Activated CD8-positive, alpha-beta memory T cell treated with anti-CD3 and anti-CD28 coated beads for 1 hour (primary cell): ENCODE measurements at regions not wholly inside any gene's neighbourhood (a gene's known extent, or its start where the extent isn't known, plus 50 kb on each side); places are given as distances from the start of the nearest gene placed in this dataset.
"Not testable (repeated sequence)": the region's sequence is repeated elsewhere in the genome, so short reads cannot be mapped to it uniquely, and the experiment has no call there.

Source experiments
- DNase-seq, 2 donors: peaks; one replicate each; pipeline ENCODE4 v3.0.0-alpha.2; 2020; ENCODE audit warnings: low read depth in 1 of 2; ENCODE audit errors: extremely low read depth in 1 of 2

DNA sequence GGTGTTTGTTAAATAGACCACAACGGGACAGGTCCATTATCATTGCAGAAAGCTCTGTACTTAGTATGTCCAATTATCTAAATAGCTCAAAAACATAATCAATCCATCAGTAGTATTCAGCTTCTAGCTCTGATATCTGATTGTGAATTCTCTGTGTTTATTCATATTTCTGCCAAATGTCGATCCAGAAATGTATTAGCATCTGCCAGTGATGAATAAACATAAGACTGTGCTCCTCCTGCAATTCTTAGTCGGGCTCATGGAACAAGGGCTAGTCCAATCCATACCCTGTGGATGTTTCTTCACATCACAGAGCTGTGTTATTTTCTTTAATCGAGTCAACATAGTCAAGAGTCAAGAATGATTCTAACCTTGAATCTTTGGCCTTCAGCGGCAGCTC lies 1612.1 kb upstream of the WWC1 start:
- DNase-seq = no peak

DNA sequence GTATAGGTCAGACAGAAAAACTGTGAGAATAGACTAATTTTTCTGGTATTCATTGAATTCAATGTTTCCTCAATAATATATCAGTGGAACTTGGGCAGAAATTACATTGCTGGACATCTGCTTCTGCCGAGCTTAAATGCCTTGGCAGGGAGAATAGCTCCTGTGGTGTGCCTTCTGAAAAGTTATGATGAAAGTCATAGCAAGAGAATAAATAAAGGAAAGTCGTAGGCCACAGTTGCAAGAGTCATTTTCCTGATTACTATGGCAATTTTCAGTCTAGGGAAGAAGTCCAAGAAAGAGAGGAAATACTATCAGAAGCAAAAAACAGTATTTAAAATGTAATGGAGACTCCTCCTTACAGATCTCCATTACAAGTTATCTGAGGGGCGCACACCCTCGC lies 1596.1 kb upstream of the WWC1 start:
- no peak for DNase-seq

DNA sequence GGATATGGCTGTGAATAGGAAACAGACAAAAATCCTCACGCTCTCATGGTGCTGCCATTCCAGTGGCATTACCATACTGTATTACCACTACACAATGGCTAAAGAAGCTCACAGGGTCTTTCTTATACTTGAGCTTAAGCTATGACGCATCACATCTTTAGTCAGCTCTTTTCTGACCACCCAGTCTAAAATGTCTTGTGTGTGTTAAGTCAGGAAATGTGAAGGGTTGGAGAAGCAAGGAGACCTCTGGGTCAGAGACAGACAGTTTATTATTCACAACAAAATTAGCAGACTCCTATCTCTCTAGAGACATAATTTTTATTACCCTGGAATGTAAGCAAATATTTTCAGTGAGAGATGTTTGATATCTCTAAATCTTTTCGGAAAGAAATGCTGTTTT lies 1583.2 kb upstream of the WWC1 start:
- DNase-seq = no peak

DNA sequence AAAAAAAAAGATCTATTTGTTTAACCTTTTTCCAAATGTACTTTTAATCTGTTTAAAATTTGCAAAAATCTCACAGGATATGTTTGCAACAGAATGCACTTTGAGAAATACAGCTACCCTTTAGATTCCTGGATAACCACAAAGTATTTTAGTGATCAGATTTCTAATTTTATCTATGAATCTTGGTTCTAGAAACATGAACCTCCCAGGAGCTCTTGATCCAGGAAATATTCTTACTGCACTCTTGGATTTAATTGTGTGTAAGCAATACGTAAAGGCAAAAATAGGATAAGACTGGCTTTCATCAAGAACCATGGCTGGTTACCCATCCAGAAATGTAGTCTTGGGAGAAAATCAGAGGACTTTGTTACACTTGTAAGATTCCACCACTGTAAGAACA lies 1581.8 kb upstream of the WWC1 start:
- DNase-seq = no peak

DNA sequence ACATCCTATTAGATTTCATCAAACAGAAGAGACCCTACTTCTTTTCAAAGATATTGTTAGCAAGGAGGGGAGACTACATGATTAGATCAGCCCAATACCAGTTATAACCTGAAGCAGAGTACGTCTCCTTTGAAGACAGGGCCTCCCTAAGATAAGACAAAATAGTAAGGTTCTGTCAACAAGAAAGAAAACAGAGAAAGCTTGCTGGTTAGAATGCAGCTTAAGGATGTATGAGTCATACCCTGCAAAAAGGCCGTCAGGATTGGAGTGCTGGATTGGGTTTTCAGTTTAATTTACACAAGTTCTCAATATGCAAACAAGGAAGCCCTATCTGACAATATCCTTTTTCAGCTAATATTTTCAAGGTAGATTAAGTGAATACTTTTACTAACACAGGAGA lies 1581.2 kb upstream of the WWC1 start:
- no peak for DNase-seq

DNA sequence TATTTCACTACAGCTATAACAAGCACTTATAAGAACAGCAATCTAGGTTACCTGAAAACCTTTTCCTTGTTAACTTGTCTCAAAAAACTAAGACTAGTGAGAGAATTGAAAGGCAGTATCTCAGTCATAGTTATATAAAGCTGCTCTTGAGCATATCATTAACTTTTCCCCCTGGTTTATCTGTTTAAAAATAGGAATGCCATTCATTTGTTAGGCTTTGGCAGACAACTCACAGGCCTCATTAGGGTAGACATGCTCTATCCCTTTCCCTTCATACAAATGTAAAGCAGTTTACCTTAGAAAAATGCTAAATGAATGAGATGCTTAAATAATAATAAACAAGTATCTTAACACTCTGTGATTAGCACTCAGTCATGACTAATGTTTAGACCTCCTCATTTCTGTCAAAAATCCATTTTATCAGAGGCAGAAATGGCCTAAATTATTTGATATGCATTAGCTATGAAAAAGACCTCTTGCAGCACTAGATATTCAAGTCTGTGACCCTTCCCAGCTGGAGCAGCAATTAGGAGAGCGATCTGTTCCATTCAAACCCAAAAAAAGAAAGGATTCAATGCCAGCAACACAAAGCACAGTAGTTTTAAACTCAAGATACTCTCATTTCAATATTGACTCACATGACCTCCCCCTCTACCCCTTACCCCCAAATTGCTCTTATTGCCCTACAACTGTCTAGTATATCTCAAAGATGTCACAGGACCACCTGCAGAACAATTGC lies 1578.8 kb upstream of the WWC1 start:
- no peak for DNase-seq

DNA sequence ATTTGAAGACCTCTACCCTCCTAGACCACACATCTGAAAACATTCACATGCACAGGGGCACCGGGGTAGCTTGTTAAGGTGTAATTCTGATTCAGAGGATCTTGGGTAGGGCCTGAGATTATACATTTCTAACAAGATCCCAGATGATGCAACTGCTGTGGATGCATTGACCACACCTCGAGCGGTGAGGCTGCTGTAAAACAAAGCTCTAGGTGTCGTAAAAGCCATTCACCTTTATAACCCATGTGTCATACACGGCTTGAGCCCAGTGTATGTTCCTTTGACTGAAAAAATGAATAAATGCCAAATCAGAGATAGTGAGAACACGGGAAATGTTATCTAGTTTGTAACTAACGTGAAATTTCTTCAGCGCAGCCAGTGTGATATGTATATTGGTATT lies 1578.2 kb upstream of the WWC1 start:
- DNase-seq = no peak

DNA sequence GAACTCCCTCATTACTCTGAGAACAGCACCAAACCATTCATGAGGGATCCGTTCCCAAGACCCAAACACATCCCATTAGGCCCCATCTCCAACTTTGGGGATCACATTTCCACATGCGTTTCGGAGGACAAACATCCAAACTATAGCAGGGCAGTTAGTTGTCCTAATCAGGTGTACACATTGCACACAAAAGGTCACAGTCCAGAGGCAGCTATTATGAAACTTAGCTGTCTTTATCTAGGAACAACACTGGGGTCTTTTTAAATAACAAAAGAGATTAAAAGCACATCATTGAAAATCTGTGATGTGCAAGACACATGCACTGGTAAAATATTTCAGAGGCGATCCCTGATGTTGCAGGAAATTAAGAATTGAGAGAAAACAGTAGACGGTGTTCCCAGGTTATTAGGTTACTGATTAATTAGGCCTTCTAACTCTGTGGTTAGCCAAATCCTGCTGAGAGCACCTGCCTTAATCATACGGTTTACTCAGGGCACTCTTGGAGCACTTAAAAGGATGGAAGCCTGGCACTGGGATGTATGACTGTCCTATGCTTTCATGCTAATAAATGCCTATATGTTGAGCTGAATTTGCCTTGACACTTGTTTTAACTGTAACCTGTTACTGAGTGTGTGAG lies 1574.5 kb upstream of the WWC1 start:
- DNase-seq = no peak

DNA sequence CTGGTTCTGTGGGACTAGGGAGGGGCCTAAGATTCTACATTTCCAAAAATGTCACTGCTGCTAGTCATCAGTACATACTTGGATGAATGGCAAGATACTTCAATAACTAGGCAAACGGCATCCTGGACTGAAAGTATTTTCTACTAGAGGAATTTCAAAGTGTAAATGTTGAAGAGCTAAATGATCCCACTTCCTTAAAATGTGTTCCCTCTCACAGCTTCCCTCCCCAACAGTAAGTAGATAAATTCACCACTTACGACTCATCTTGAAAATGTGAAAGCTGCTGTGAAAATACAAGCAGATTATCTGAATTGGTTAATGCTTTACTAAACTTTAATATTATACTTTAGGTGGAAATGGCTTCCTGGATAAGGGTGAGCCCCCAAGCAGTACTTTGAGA lies 1571.5 kb upstream of the WWC1 start:
- no peak for DNase-seq

DNA sequence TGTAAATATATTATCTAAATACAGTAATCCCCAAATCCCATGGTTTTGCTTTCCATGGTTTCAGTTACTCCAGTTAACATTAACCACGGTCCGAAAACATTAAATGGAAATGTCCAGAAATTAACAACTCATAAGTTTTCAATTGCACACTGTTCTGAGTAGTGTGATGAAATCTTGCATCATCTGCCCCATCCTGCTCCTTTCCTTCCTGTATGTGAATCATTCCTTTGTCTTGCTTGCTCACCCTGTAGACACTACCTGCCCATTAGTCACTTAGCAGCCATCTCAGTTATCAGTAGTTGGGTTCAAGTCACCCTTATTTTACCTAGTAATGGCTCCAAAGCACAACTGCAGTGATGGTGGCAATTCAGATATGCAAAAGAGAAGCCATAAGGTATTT lies 1568.5 kb upstream of the WWC1 start:
- no peak for DNase-seq

DNA sequence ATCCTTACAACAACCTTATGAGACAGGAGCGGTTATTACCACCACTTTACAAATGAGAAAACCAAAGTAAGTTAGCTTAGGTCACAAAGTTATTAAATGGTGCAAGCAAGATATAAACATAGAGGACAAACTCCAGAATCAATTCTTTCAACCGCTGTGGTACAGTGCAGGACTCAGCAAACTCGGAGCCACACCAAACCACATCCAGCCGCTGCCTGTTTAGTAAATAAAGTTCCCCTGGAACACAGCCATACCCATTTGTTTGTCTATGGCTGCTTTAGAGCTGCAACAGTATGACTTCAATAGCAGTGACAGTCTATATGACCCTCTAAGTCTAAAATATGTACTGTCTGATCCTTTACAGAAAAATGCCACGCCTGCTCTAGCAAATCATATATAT lies 1567.2 kb upstream of the WWC1 start:
- no peak for DNase-seq

DNA sequence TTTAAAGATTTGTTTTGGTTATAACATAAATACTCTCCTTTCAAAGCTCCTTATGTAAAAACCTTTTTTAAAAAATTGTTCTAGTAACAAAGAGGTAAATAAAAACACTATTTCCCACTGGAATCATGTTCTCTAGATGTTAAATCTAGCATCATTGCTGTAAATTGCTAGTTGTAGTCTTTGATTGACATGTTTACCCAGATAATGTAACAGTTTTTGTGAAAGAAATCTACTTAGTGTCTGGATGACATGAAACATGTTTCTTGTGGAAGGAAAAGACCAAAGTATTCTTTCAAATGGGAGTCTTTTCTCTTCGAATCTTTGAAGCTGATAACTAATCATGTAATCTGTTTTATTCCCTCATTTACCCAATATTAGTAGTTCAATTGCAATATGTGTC lies 1565.9 kb upstream of the WWC1 start:
- no peak for DNase-seq

DNA sequence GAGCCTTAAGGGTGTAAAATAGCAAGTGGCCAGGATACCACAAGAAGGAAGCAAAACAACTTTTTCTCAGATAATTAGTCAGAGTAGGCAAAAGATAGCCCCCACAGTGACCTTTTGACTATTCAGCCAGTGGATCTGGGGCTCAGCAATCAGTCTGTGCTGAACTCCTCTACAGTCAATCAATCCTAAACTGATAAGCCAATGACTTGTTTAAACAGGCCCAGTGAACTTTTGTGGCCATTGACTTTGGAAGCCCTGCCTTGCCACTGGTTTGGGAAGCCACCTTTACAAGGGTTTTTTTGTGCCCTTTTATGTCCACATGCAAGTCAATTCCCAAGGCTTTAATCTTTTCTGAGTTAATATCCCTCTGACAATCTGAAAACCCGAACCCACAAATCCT lies 1565.0 kb upstream of the WWC1 start:
- DNase-seq = no peak

DNA sequence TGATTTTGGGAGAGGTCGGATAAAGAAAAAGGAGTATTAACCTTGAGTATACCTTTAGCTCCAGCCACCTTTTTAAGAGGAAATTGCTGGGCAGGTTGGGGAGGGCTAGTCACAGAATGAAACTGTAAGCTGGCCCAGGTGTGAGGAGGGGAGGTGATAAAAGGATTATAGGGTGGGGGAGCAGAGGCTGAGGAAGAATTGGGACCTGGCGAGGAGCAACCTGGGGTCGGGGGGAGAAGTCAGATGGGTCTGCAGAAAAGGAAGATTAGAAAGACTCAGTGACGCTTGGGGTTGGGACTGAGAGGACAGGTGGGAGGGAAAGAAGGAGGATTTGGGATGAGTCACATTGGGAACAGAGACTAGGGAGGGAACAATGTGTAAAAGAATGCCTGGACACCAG lies 1548.5 kb upstream of the WWC1 start:
- not testable (repeated sequence) for DNase-seq

DNA sequence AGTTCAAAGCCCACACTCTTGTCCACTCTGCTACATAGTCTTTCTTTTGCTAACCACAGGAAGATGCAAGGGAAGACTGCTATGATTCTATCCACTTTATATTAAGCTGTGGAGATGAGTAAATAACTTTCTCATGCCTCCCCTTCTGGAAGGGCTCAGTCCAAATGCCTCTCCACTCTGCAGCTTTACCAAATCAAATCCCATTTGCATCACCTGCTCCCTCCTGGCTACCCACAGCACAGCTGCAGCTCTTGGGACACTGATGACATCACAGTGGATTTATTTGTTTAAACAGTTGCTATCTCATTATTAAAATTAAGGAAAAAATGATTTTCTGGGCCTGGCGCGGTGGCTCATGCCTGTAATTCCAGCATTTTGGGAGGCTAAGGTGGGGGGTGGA lies 1544.9 kb upstream of the WWC1 start:
- no peak for DNase-seq

DNA sequence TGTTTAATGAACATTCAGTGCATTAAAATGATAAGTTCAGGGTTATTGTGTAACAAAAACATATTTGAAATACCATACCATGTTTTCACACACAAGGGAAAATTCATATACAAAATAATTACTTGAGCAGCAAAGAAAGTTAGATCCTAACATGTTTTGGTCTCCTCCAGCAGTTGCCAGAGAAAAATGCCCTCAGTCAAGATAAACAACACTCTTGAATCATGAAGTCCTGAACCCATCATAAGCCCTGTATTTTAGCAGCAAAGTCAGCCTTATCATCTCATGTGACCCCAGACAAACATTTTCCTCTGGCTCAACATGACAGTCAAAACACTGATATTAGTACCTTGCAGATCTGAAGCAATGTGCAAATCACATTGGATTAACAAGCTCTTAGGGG lies 1541.1 kb upstream of the WWC1 start:
- DNase-seq = no peak

DNA sequence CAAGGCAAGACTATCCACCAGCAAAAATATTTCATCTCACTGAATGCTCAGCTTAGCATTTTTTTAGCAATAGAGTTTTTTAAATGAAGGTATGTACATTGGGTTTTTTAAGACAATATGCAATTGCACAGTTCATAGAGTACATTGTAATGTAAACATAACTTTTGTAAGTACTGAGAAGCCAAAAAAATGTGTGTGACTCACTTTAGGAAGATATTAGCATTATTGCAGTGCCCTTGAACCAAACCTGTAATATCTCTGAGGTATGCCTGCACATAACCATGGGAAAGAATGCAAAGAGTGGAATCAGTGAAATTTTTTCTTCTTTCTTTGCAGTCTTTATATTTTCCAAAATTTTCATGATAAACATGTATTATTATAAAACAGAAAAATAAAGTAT lies 1533.3 kb upstream of the WWC1 start:
- DNase-seq = no peak

DNA sequence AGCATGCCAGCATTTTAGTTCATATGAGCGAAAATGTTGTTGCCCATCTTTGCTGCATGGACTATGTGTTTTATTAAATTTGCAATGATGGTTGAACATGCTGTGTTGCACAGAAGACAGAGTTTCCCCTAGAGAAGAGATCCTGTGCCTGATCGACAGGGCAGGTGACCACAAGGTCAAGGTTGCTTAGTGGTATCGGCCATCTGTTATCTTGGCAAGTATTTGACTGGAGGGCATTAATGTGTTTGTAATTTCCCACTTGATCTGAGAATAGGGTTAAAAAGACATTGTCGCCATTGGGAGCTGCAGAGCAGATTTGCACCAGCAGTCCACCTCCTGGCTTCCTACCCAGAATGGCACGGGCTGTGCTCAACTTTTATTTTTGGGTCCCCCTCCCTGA lies 1523.6 kb upstream of the WWC1 start:
- no peak for DNase-seq

DNA sequence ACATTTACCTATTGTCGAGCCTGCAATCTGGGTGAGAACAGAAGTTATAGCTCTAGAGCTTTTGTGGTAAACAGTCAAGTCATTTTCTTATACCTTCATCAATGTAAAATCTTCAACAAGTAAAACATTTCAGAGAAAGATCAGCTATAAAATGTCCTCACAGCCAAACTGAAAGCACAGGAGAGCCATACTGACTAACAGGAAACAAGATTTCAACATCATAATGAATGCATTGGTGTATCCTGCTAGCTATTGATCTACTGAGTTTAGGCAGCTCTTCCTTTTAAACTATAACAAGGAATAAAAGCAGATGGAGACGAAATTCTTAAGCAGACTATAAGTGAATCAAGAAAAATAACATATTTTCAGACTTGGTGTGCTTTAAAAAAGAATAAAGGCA lies 1522.9 kb upstream of the WWC1 start:
- no peak for DNase-seq

DNA sequence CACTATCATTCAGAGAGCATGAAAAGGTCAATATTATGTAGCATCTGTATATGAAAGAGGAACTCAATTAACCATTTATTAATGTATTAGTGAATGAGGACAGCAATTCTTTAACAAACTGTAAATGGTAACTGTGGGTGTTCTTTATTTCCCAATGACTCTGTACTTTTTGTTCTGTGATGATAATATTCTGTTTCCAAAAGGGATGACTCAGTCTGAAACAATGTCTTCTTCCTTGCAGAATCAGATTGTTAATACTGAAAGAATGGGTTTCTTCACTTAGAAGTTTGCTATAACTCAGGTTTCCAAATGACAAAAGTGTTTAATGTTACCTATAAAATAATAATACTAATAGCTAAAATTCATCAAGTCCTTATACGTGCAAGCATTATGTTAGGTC lies 1518.7 kb upstream of the WWC1 start:
- no peak for DNase-seq

DNA sequence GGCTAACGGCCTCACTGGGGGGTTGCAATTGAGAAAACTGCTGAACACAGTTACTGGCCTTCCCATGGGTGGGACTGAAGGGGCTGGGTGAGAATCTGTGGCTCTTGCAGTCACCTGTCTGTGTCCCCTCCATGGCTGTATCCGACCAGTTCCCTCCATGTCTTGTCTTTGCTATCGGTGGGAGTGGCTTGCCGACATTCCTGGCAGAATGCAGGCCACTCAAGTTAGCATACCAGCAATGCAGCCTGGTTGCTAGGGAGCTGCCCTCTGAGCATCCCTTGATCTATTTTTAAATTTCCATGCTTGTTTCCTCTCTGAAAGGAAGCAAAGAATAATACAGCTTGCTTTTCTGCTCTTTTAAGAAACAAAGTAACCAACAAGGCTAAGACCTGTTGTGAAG lies 1509.7 kb upstream of the WWC1 start:
- DNase-seq = no peak

DNA sequence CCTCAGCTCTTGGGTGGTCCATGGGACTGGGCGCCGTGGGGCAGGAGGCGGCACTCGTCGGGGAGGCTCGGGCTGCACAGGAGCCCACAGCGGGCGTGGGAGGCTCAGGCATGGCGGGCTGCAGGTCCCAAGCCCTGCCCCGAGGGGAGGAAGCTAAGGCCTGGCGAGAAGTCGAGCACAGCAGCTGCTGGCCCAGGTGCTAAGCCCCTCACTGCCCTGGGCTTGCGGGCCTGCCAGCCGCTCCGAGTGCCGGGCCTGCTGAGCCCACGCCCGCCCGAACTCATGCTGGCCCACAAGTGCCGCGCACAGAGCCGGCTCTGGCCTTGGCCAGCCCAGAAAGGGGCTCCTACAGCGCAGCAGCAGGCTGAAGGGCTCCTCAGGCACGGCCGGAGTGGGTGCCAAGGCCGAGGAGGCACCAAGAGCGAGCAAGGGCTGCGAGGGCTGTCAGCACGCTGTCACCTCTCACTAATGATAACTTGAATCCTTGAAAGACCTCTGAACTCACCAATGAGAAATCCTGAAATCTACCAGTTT lies 1506.8 kb upstream of the WWC1 start:
- DNase-seq = no peak

DNA sequence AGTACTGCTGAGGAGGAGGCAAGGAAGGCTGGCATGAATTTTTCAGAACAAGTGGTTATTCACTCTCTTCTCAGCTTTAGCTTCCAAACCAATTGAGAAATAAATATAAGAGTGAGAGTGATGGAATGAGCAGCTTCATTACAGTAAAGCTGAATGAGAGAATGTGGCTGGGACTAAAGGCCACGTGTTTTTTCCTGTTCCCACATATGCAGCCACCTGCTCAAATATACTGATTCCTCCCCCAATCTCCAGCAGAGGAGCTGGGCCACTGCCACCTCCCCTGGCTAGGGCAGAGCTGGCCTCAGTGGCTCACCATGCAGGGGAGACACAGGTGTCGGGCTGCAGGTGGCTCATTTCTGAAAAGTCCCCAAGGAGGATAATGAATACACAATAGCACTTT lies 1505.3 kb upstream of the WWC1 start:
- DNase-seq = no peak
